ENCODE measurements at regions not wholly inside any gene's neighbourhood (a gene's known extent, or its start where the extent isn't known, plus 50 kb on each side); places are given as distances from the start of the nearest gene placed in this dataset.

GRCh38 chr12:24400533-24400932, 451.1 kb upstream of the SOX5 start:
- TF ChIP-seq CTCF (IDR thresholded peaks at IDR 0.05; ENCODE audit: insufficient read depth, low read length) (no peak), REST (IDR thresholded peaks at IDR 0.05; ENCODE audit: insufficient replicate concordance, low read depth) (no peak)
